ENCODE measurements at regions not wholly inside any gene's neighbourhood (a gene's known extent, or its start where the extent isn't known, plus 50 kb on each side); places are given as distances from the start of the nearest gene placed in this dataset.

GRCh38 chr11:70527429-70528045 is 129.2 kb downstream of the CTTN start:
- H3K27ac ChIP-seq (ENCODE audit: low read depth, low read length, poor library complexity, severe bottlenecking): no peak overlapping the region
- BruUV-seq (replicated peaks): no TSS peak
- H3K9me3 ChIP-seq (ENCODE audit: low read depth, low read length, poor library complexity, severe bottlenecking): no peaks in the 10 kb centered on the region
- TF ChIP-seq EZH2 (IDR thresholded peaks at IDR 0.05; ENCODE audit: borderline replicate concordance, low read depth, low read length, poor library complexity, severe bottlenecking) (no peak), CTCF (conservative IDR thresholded peaks at IDR 0.05; ENCODE audit: low read depth, low read length) (no peak)
- H3K36me3 ChIP-seq (ENCODE audit: insufficient read depth, low read length, poor library complexity, severe bottlenecking): no peaks in the 10 kb centered on the region
- DNase-seq (ENCODE audit: low spot score): no peak
- intact Hi-C loops (cut with micrococcal nuclease; ENCODE audit: unreplicated experiment): no loop called here
- CTCF ChIA-PET: no interaction called here
- no peaks in the 10 kb centered on the region for H3K4me1 ChIP-seq (ENCODE audit: insufficient read depth, low read length, poor library complexity, severe bottlenecking)
- H3K4me3 ChIP-seq (ENCODE audit: low read depth, low read length, poor library complexity, severe bottlenecking): no peak overlapping the region
- H3K27me3 ChIP-seq (replicated peaks; ENCODE audit: insufficient read depth, low read depth, low read length, poor library complexity): no peaks in the 10 kb centered on the region
- POLR2A ChIA-PET (ENCODE audit: low non-redundant PET): no interaction called here

DNA sequence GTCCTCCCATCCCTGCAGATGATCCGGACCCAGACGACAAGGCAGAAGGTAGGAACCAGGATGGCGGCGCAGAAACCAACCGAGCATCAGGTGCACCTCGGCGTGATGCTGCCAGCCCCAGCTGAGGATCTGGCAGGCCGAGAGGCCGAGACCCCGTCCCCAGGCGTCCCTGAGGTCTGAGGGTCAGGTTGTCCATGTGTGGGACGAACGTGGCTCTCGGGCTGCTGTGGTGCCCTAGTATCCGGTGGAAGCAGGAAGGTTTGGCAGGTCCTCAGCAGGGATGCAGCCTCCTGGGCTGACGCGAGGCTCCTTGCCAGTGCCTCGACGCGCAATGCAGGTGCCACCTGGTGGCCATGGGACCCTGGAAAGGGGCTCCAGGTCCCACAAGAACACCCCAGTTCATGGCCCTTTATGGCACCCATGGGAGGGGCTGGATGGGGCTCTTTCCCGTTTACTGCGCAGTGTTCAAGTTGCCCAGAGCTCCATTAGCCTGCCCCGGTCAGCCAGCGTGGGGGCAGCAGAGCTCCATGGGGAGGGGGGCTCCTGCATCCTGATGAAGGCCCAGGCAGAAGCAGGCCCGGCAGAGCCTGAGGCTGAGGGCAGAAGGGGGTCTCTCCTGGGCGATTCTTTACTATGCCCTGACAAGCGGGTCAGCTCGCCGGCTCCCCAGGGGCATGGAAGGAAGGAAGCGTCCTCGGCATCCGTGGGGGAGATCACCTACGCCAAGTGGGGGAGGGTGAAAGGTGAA is 129.9 kb downstream of the CTTN start:
- Histone ChIP-seq H3K27me3 (replicated peaks; ENCODE audit: insufficient read depth, low read depth, low read length, poor library complexity) (no peaks in the 10 kb centered on the region), H3K9me3 (ENCODE audit: low read depth, low read length, poor library complexity, severe bottlenecking) (no peaks in the 10 kb centered on the region), H3K27ac (ENCODE audit: low read depth, low read length, poor library complexity, severe bottlenecking) (no peak overlapping the region), H3K4me1 (ENCODE audit: insufficient read depth, low read length, poor library complexity, severe bottlenecking) (no peaks in the 10 kb centered on the region), H3K4me3 (ENCODE audit: low read depth, low read length, poor library complexity, severe bottlenecking) (no peak overlapping the region), H3K36me3 (ENCODE audit: insufficient read depth, low read length, poor library complexity, severe bottlenecking) (no peaks in the 10 kb centered on the region)
- BruUV-seq (replicated peaks): no TSS peak
- ChIA-PET CTCF (no interaction called here), POLR2A (ENCODE audit: low non-redundant PET) (no interaction called here)
- DNase-seq (ENCODE audit: low spot score): no peak
- intact Hi-C loops (cut with micrococcal nuclease; ENCODE audit: unreplicated experiment): no loop called here
- no peak for TF ChIP-seq CTCF (conservative IDR thresholded peaks at IDR 0.05; ENCODE audit: low read depth, low read length)
- no peak for TF ChIP-seq EZH2 (IDR thresholded peaks at IDR 0.05; ENCODE audit: borderline replicate concordance, low read depth, low read length, poor library complexity, severe bottlenecking)

GRCh38 chr11:70528794-70529580 is 130.7 kb downstream of the CTTN start:
- no peak overlapping the region for H3K4me3 ChIP-seq (ENCODE audit: low read depth, low read length, poor library complexity, severe bottlenecking)
- no TSS peak for BruUV-seq (replicated peaks)
- intact Hi-C loops (cut with micrococcal nuclease; ENCODE audit: unreplicated experiment): no loop called here
- ChIA-PET CTCF (no interaction called here), POLR2A (ENCODE audit: low non-redundant PET) (no interaction called here)
- H3K27ac ChIP-seq (ENCODE audit: low read depth, low read length, poor library complexity, severe bottlenecking): no peak overlapping the region
- no peaks in the 10 kb centered on the region for H3K27me3 ChIP-seq (replicated peaks; ENCODE audit: insufficient read depth, low read depth, low read length, poor library complexity)
- TF ChIP-seq CTCF (conservative IDR thresholded peaks at IDR 0.05; ENCODE audit: low read depth, low read length): no peak
- TF ChIP-seq EZH2 (IDR thresholded peaks at IDR 0.05; ENCODE audit: borderline replicate concordance, low read depth, low read length, poor library complexity, severe bottlenecking): no peak
- H3K9me3 ChIP-seq (ENCODE audit: low read depth, low read length, poor library complexity, severe bottlenecking): no peaks in the 10 kb centered on the region
- no peaks in the 10 kb centered on the region for H3K36me3 ChIP-seq (ENCODE audit: insufficient read depth, low read length, poor library complexity, severe bottlenecking)
- DNase-seq (ENCODE audit: low spot score): no peak
- H3K4me1 ChIP-seq (ENCODE audit: insufficient read depth, low read length, poor library complexity, severe bottlenecking): no peaks in the 10 kb centered on the region

Measured in A673 (cell line).